LNCaP clone FGC (cell line): ENCODE measurements at regions not wholly inside any gene's neighbourhood (a gene's known extent, or its start where the extent isn't known, plus 50 kb on each side); places are given as distances from the start of the nearest gene placed in this dataset.

Experiments
- DNase-seq: peaks from one replicate; pipeline ENCODE4 v3.0.0-alpha.2; 2011; ENCODE audit warnings: low read depth
- H3K4me3 ChIP-seq: 2 replicates; pipeline ENCODE4 v1.5.1; 2011; ENCODE audit warnings: mild to moderate bottlenecking, low read depth, low read length, control low read depth
- CTCF ChIP-seq: IDR thresholded peaks from 2 replicates; pipeline ENCODE4 v1.5.1; 2012; ENCODE audit warnings: mild to moderate bottlenecking; ENCODE audit not compliant: control insufficient read depth, insufficient read depth; ENCODE audit errors: extremely low read depth

- H3K4me3 ChIP-seq, result no peak overlapping the region
- no peak for DNase-seq
- TF ChIP-seq CTCF, result no peak
Observed at GRCh38 chr13:34410678-34411077, 531.4 kb upstream of the NBEA start.

GRCh38 chr13:34411177-34411576 lies 530.9 kb upstream of the NBEA start:
- DNase-seq, result no peak
- TF ChIP-seq CTCF, result no peak
- no peak overlapping the region for H3K4me3 ChIP-seq

- DNase-seq, result peak; percentile 8
- TF ChIP-seq CTCF, result no peak
- H3K4me3 ChIP-seq, result no peak overlapping the region
Observed at GRCh38 chr13:34411894-34412293, 530.2 kb upstream of the NBEA start.

GRCh38 chr13:34412295-34412694 lies 529.8 kb upstream of the NBEA start:
- no peak for TF ChIP-seq CTCF
- no peak for DNase-seq
- H3K4me3 ChIP-seq, result no peak overlapping the region

GRCh38 chr13:34412817-34413375 lies 529.2 kb upstream of the NBEA start:
- TF ChIP-seq CTCF, result no peak
- DNase-seq, result no peak
- H3K4me3 ChIP-seq, result no peak overlapping the region

GRCh38 chr13:34413538-34414210 lies 528.4 kb upstream of the NBEA start:
- DNase-seq, result no peak
- no peak overlapping the region for H3K4me3 ChIP-seq
- TF ChIP-seq CTCF, result no peak

- no peak for TF ChIP-seq CTCF
- DNase-seq, result no peak
- H3K4me3 ChIP-seq, result no peak overlapping the region
Observed at GRCh38 chr13:34414616-34415015, 527.5 kb upstream of the NBEA start.
